ENCODE measurements at regions not wholly inside any gene's neighbourhood (a gene's known extent, or its start where the extent isn't known, plus 50 kb on each side); places are given as distances from the start of the nearest gene placed in this dataset.

DNA sequence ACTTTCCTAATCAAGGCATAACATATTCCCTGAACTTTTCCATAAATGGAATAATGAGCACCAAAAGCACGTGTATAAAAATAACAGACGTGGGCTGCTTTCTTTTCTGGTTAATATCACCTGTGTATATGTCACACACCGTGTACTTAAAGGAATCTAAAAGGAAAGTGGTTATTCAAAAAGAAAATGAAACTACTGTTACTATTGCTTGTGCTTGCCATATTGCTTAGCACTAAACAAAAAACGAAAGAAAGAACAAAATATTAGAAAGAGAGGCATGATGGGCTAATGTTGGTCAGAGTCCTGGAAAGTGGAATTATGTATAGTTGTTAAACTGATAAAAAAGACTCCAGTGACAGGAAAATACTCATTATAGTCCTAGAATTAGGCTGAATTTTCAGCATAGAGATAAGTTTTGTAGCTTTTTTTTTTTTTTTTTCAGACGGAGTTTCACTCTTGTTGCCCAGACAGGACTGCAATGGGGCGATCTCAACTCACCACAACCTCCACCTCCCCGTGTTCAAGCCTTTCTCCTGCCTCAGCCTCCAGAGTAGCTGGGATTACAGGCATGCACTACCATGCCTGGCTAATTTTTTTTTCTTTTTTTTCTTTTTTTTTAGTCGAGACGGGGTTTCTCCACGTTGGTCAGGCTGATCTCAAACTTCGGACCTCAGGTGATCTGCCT is 123.2 kb downstream of the PABPC4L start:
- Mint-ChIP-seq H3K4me3 (no peak overlapping the region), H3K9me3 (peaks cover 0 to 4% (median 0%) of the 10 kb centered on the region in 7 donors), H3K27ac (no peak overlapping the region), H3K27me3 (ENCODE audit: low read depth in 3 of 3) (no peaks in the 10 kb centered on the region), H3K36me3 (no peaks in the 10 kb centered on the region), H3K4me1 (no peaks in the 10 kb centered on the region)
- Histone ChIP-seq H3K36me3 (replicated peaks in 1 of 2; ENCODE audit: control insufficient read depth in 1 of 2, insufficient read depth in 2 of 2, low read length in 2 of 2) (no peaks in the 10 kb centered on the region), H2AFZ (ENCODE audit: insufficient read depth, low read depth, low read length, poor library complexity, severe bottlenecking) (no peak overlapping the region), H3K79me2 (ENCODE audit: insufficient read depth, low read length) (no peaks in the 10 kb centered on the region), H3K4me3 (replicated peaks in 1 of 3; ENCODE audit: low read depth in 2 of 3, low read length in 3 of 3) (no peak overlapping the region), H4K20me1 (ENCODE audit: insufficient read depth, low read length) (no peaks in the 10 kb centered on the region), H3K9ac (ENCODE audit: insufficient read depth, low read length, poor library complexity, severe bottlenecking) (no peak overlapping the region), H3K27me3 (ENCODE audit: control insufficient read depth in 2 of 2, insufficient read depth in 2 of 2, low read length in 2 of 2) (no peaks in the 10 kb centered on the region), H3K27ac (ENCODE audit: low read depth in 1 of 2, low read length in 2 of 2) (no peak overlapping the region), H3K4me2 (replicated peaks; ENCODE audit: extremely low read depth, low read length, poor library complexity, severe bottlenecking) (no peak overlapping the region), H3K9me3 (replicated peaks in 1 of 2; ENCODE audit: control insufficient read depth in 1 of 2, insufficient read depth in 1 of 2, low read length in 2 of 2) (no peaks in the 10 kb centered on the region), H3K4me1 (ENCODE audit: control insufficient read depth in 1 of 2, insufficient read depth in 2 of 2, low read length in 2 of 2) (no peaks in the 10 kb centered on the region)
- TF ChIP-seq, protein P1, sequence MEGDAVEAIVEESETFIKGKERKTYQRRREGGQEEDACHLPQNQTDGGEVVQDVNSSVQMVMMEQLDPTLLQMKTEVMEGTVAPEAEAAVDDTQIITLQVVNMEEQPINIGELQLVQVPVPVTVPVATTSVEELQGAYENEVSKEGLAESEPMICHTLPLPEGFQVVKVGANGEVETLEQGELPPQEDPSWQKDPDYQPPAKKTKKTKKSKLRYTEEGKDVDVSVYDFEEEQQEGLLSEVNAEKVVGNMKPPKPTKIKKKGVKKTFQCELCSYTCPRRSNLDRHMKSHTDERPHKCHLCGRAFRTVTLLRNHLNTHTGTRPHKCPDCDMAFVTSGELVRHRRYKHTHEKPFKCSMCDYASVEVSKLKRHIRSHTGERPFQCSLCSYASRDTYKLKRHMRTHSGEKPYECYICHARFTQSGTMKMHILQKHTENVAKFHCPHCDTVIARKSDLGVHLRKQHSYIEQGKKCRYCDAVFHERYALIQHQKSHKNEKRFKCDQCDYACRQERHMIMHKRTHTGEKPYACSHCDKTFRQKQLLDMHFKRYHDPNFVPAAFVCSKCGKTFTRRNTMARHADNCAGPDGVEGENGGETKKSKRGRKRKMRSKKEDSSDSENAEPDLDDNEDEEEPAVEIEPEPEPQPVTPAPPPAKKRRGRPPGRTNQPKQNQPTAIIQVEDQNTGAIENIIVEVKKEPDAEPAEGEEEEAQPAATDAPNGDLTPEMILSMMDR (IDR thresholded peaks at IDR 0.05): no peak
- intact Hi-C loops (cut with micrococcal nuclease): no loop called here
- no peak for DNase-seq
- WGBS (ENCODE audit: insufficient coverage): 87% methylated on average over 2 of the region's 11 CpGs

DNA sequence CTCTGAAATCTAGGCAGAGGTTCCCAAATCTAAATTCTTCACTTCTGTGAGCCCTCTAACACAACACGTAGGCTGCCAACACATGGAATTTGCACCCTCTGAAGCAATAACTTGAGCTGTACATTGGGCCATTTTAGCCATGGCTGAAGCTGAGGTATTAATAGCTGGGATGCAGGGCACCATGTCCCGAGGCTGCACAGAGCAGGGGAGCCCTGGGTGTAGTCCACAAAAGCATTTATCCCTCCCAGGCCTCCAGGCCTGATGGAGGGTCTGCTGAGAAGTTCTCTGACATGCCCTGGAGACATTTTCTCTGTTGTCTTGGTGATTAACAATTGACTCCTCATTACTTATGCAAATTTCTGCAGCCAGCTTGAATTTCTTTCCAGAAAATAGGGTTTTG is 127.9 kb downstream of the PABPC4L start:
- no peaks in the 10 kb centered on the region for H3K36me3 ChIP-seq (replicated peaks in 1 of 2; ENCODE audit: control insufficient read depth in 1 of 2, insufficient read depth in 2 of 2, low read length in 2 of 2)
- no peaks in the 10 kb centered on the region for H3K36me3 Mint-ChIP-seq
- no peaks in the 10 kb centered on the region for H4K20me1 ChIP-seq (ENCODE audit: insufficient read depth, low read length)
- H3K27me3 ChIP-seq (ENCODE audit: control insufficient read depth in 2 of 2, insufficient read depth in 2 of 2, low read length in 2 of 2): no peaks in the 10 kb centered on the region
- H3K4me1 ChIP-seq (ENCODE audit: control insufficient read depth in 1 of 2, insufficient read depth in 2 of 2, low read length in 2 of 2): no peaks in the 10 kb centered on the region
- H3K27me3 Mint-ChIP-seq (ENCODE audit: low read depth in 3 of 3): no peaks in the 10 kb centered on the region
- H3K4me2 ChIP-seq (replicated peaks; ENCODE audit: extremely low read depth, low read length, poor library complexity, severe bottlenecking): no peak overlapping the region
- TF ChIP-seq, protein P1 (IDR thresholded peaks at IDR 0.05): no peak
- whole genome bisulfite sequencing (ENCODE audit: insufficient coverage): no CpG with 5 or more reads among the region's 2 CpGs
- H2AFZ ChIP-seq (ENCODE audit: insufficient read depth, low read depth, low read length, poor library complexity, severe bottlenecking): no peak overlapping the region
- H3K27ac Mint-ChIP-seq: no peak overlapping the region
- DNase-seq: no peak
- intact Hi-C loops (cut with micrococcal nuclease): no loop called here
- H3K4me3 Mint-ChIP-seq: no peak overlapping the region
- no peak overlapping the region for H3K9ac ChIP-seq (ENCODE audit: insufficient read depth, low read length, poor library complexity, severe bottlenecking)
- peaks cover 0 to 9% of the 10 kb centered on the region in 2 donors for H3K9me3 ChIP-seq (replicated peaks in 1 of 2; ENCODE audit: control insufficient read depth in 1 of 2, insufficient read depth in 1 of 2, low read length in 2 of 2)
- peaks cover 0 to 7% (median 2%) of the 10 kb centered on the region in 7 donors for H3K9me3 Mint-ChIP-seq
- no peak overlapping the region for H3K27ac ChIP-seq (ENCODE audit: low read depth in 1 of 2, low read length in 2 of 2)
- no peak overlapping the region for H3K4me3 ChIP-seq (replicated peaks in 1 of 3; ENCODE audit: low read depth in 2 of 3, low read length in 3 of 3)
- no peaks in the 10 kb centered on the region for H3K79me2 ChIP-seq (ENCODE audit: insufficient read depth, low read length)
- H3K4me1 Mint-ChIP-seq: no peaks in the 10 kb centered on the region
